ENCODE measurements at regions not wholly inside any gene's neighbourhood (a gene's known extent, or its start where the extent isn't known, plus 50 kb on each side); places are given as distances from the start of the nearest gene placed in this dataset.

DNA sequence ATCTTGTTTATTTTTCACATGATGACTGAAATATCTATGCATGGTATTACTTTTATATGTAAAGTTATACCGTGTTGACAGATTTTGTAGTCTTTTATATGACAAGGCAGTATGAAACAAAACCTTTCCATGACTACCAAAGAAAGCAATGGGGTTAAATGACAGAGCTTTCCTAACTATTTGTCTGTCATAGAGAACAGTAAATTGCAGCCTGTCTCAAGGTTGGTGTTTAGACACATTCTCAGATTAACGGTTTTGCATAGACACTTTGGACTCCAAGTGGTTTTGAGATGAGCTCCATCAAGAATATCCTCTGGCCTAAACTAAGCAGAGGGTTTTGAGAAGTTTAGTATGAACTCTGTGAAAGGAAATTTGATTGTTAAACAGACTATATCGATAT lies 180.7 kb upstream of the TENM3 start:
- Histone ChIP-seq H3K4me3 (ENCODE audit: low read depth, low read length) (no peak overlapping the region), H3K9me3 (ENCODE audit: severe bottlenecking) (no peaks in the 10 kb centered on the region), H3K36me3 (no peaks in the 10 kb centered on the region), H3K27ac (no peak overlapping the region), H3K27me3 (ENCODE audit: insufficient read depth, low read depth, severe bottlenecking) (peaks cover 24% of the 10 kb centered on the region)
- TF ChIP-seq, protein P1, sequence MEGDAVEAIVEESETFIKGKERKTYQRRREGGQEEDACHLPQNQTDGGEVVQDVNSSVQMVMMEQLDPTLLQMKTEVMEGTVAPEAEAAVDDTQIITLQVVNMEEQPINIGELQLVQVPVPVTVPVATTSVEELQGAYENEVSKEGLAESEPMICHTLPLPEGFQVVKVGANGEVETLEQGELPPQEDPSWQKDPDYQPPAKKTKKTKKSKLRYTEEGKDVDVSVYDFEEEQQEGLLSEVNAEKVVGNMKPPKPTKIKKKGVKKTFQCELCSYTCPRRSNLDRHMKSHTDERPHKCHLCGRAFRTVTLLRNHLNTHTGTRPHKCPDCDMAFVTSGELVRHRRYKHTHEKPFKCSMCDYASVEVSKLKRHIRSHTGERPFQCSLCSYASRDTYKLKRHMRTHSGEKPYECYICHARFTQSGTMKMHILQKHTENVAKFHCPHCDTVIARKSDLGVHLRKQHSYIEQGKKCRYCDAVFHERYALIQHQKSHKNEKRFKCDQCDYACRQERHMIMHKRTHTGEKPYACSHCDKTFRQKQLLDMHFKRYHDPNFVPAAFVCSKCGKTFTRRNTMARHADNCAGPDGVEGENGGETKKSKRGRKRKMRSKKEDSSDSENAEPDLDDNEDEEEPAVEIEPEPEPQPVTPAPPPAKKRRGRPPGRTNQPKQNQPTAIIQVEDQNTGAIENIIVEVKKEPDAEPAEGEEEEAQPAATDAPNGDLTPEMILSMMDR (IDR thresholded peaks at IDR 0.05; ENCODE audit: low read depth, low read length), result no peak
- DNase-seq, result no peak

DNA sequence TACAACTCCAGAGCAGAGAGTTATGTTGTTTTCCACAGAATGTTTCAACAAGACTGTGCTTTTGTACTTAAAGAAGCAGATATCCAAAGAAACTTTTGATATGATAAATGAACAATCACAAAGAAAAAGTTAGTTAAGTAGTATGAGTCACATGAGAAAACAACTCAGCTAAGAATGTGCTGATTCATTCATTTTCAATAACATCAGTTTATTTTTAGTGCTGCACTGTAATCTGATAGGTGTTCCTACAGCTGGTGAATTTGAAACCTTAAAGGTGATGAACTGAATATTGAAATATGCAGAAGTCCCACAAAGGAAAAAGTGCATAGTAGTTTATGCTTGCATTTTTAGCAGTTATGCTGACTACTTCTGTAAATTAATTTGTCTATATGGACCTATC lies 180.3 kb upstream of the TENM3 start:
- Histone ChIP-seq H3K4me3 (ENCODE audit: low read depth, low read length) (no peak overlapping the region), H3K27ac (no peak overlapping the region), H3K9me3 (ENCODE audit: severe bottlenecking) (no peaks in the 10 kb centered on the region), H3K36me3 (no peaks in the 10 kb centered on the region), H3K27me3 (ENCODE audit: insufficient read depth, low read depth, severe bottlenecking) (peaks cover 21% of the 10 kb centered on the region)
- DNase-seq, result no peak
- TF ChIP-seq, protein P1 (IDR thresholded peaks at IDR 0.05; ENCODE audit: low read depth, low read length), result no peak

DNA sequence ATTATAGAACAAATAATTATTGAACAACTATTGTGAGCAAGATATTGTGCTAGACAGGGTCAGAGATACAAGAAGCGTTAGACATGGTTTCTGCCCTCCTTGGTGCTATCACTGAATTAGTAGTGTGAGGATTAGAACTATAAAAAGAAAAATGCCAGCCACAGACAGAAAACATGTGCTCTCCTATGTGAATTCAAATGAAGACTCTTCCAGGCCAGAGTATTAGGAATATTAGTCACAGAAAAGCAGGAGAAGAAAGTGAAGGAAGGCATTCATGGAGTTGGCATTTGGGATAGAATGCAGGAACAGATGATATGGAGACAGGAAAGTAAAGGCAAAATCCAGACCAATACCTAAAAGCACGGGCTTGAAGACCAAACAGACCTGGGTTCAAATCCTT lies 179.6 kb upstream of the TENM3 start:
- Histone ChIP-seq H3K36me3 (no peaks in the 10 kb centered on the region), H3K9me3 (ENCODE audit: severe bottlenecking) (no peaks in the 10 kb centered on the region), H3K27me3 (ENCODE audit: insufficient read depth, low read depth, severe bottlenecking) (peaks cover 14% of the 10 kb centered on the region), H3K4me3 (ENCODE audit: low read depth, low read length) (no peak overlapping the region), H3K27ac (no peak overlapping the region)
- TF ChIP-seq, protein P1 (IDR thresholded peaks at IDR 0.05; ENCODE audit: low read depth, low read length), result no peak
- no peak for DNase-seq

DNA sequence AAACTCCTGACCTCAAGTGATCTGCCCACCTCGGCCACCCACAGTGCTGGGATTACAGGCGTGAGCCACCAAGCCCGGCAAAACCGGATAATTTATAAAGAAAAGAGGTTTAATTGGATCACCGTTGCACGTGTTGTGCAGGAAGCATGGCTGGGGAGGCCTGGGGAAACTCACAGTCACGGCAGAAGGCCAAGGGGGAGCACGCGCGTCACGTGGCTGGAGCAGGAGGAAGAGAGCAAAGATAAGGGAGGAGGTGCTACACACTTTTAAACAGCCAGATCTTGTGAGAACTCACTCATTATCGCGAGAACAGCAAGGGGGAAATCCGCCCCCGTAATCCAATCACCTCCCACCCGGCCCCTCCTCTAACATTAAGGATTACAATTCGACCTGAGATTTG lies 177.9 kb upstream of the TENM3 start:
- no peak overlapping the region for H3K4me3 ChIP-seq (ENCODE audit: low read depth, low read length)
- H3K27me3 ChIP-seq (ENCODE audit: insufficient read depth, low read depth, severe bottlenecking), result peaks cover 11% of the 10 kb centered on the region
- H3K27ac ChIP-seq, result no peak overlapping the region
- H3K36me3 ChIP-seq, result no peaks in the 10 kb centered on the region
- no peaks in the 10 kb centered on the region for H3K9me3 ChIP-seq (ENCODE audit: severe bottlenecking)
- DNase-seq, result no peak
- TF ChIP-seq, protein P1 (IDR thresholded peaks at IDR 0.05; ENCODE audit: low read depth, low read length), result no peak

DNA sequence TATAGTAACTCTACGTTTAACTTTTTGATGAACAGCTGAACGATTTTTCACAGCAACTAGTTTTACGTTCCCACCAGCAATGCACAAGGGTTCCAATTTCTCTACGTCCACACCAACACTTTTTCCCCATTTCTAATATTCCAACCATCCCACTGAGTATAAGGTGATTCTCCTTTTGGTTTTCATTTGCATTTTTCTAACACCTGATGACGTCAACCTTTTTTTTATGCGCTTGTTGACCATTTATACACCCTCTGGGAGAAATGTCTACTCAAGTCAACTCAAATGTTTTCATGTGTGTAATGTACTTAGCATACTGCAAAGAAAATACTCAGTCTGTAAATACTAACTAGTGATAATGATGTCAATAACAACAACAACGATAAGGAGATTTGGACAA lies 177.2 kb upstream of the TENM3 start:
- H3K36me3 ChIP-seq, result no peaks in the 10 kb centered on the region
- peaks cover 4% of the 10 kb centered on the region for H3K27me3 ChIP-seq (ENCODE audit: insufficient read depth, low read depth, severe bottlenecking)
- DNase-seq, result no peak
- H3K27ac ChIP-seq, result no peak overlapping the region
- no peaks in the 10 kb centered on the region for H3K9me3 ChIP-seq (ENCODE audit: severe bottlenecking)
- no peak overlapping the region for H3K4me3 ChIP-seq (ENCODE audit: low read depth, low read length)
- TF ChIP-seq, protein P1 (IDR thresholded peaks at IDR 0.05; ENCODE audit: low read depth, low read length), result no peak

DNA sequence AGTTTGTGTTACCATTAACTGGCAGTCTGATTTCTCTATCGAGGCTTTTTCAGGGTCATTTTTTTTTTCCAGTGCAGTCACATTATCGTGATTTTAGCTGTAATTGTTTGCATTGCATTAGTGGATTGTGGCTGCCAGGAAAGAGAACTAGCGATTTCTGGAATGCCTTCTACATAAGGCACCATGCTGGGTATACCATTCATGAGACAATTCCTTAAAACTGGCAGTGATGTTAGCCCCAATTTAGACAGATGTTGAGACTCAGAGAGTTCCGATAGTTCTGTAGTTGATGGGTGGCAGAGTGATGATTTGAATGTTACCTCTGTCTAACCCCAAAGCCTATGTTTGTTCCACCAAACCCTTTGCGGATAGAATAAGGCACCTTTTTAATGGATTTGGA lies 175.4 kb upstream of the TENM3 start:
- peaks cover 3% of the 10 kb centered on the region for H3K27me3 ChIP-seq (ENCODE audit: insufficient read depth, low read depth, severe bottlenecking)
- no peak overlapping the region for H3K4me3 ChIP-seq (ENCODE audit: low read depth, low read length)
- no peaks in the 10 kb centered on the region for H3K36me3 ChIP-seq
- DNase-seq, result no peak
- H3K27ac ChIP-seq, result no peak overlapping the region
- TF ChIP-seq, protein P1 (IDR thresholded peaks at IDR 0.05; ENCODE audit: low read depth, low read length), result no peak
- no peaks in the 10 kb centered on the region for H3K9me3 ChIP-seq (ENCODE audit: severe bottlenecking)
